Activated CD4-positive, alpha-beta T cell treated with anti-CD3 and anti-CD28 coated beads, Interleukin-2, amount 50 U/mL, for 48 hours (primary cell): ENCODE measurements at regions not wholly inside any gene's neighbourhood (a gene's known extent, or its start where the extent isn't known, plus 50 kb on each side); places are given as distances from the start of the nearest gene placed in this dataset.
"Not testable (repeated sequence)": the region's sequence is repeated elsewhere in the genome, so short reads cannot be mapped to it uniquely, and the experiment has no call there.

Source experiments
- DNase-seq, 2 experiments: peaks; one replicate each; pipeline ENCODE4 v3.0.0-alpha.2; 2020

DNA sequence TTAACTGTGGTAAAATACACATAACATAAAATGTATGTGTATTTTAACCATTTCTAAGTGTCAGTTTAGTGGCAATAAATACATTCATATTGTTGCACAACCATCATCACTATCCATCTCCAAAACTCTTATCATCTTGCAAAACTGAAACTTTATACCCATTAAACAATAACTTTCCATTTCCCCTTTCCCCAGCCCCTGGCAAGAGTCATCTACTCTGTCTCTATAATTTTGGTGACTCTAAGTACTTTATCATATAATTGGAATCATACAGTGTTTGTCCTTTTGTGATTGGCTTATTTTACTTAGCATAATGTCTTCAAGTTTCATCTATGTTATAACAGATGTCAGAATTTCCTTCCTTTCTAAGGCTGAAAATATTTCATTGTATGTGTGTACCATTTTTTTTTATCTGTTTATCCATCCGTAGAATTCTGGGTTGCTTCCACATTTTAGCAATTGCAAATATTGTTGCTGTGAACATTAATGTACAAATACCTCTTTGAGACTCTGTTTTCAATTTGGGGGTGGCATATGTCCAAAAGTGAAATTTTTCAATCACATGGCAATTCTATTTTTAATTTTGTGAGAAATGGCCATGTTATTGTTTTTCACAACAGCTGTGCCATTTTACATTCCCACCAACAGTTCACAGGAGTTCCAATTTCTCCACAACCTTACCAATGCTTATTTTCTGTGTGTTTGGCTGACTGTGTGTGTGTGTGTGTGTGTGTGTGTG lies 153.9 kb upstream of the GORAB start:
- no peak for DNase-seq

DNA sequence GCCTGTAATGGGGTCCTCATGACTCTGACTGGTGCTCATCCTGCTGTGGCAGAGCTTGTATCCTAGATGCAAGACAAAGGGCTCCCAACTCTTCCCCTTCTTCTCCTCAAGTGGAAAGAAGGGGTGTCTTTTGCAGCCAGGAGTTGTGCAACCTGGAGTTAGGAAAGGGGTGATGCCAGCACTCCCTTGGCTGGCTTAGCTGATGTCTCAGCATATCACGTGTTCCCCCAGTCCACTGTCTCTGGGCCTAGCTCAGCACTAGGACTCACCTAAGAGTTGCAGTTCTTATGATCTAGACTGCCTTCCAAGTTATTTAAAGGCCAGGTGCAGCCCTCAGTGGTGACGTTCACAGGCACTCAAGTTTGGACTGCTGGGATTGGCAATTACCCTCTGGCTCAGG lies 146.2 kb upstream of the GORAB start:
- no peak for DNase-seq

GRCh38 chr1:170388489-170388888 lies 143.5 kb upstream of the GORAB start:
- no peak for DNase-seq

DNA sequence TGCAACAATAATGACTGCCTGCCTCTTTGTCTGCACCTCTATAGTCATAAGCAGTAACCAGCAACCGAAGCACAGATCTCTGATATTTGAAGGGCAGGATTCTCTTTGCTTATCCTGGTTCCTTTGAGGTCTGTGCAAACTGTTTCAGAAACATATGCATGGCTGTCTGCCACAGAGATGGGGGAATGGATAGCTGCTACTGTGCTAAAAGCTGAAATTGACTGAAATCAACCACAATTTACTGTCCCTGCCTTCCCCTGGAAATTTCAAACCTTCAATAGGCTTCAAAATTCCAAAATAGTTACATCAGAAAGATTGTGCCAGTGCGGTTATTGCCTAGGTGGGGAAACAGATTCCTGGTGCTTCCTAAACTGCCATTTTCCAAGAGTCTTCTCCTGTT lies 136.8 kb upstream of the GORAB start:
- no peak for DNase-seq

- no peak for DNase-seq
Observed at GRCh38 chr1:170397061-170397460, 134.9 kb upstream of the GORAB start.

- DNase-seq, result no peak
Observed at GRCh38 chr1:170402476-170403311, 129.3 kb upstream of the GORAB start.

DNA sequence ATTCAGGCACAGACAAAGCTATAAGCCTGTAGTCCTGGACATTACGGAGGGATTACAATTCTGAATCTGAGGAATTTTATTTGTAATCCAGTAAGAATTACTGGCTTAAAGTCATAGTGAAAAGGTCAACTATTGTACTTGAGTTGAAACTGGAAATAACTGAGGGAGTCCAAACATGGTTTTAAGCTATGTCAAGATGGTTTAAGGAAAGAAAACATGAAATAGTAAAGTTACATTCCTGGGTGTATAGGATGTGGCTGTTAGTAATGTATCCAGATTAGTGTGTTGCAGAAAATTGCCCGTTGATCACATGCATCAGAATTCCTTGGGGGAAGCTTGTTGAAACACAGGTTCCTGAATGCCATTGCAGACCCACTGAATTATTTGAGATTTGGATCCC lies 124.8 kb upstream of the GORAB start:
- DNase-seq, result no peak

GRCh38 chr1:170407581-170407980 lies 124.4 kb upstream of the GORAB start:
- no peak for DNase-seq

DNA sequence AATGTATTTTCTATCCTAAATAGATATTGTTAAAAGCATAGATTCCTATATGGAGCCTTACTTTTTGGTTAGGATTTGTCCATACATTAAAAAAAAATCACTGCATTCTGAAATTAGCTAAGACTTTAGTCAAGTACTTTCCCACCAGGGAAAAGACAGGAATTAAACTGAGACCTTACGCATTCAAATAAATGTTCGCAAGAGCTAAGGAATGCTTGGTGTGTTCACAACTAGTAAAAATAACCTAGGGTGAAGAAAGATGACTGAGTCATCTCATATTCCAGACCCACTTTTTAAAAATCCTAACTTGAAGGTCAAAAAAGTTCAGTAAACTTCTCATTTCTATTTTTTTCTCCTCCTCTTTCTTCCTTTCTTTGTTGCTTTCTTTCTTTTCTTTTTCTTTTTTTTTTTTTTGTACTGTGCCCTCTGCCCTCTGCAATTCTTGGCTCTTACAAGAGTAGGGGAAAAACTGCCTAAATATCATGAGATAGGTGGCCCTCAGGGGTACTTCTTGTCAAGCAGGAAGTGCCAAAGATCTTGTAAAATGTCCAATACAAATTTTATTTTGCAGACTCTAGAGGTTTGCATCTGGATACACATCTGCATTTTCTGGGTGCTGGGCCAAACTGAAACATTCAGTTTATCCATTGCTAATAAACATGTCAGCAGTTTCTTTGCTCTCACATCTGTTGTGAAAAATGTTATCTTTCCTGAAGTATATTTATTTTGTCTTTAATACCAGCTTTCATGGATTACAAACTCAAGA lies 121.4 kb upstream of the GORAB start:
- no peak for DNase-seq

DNA sequence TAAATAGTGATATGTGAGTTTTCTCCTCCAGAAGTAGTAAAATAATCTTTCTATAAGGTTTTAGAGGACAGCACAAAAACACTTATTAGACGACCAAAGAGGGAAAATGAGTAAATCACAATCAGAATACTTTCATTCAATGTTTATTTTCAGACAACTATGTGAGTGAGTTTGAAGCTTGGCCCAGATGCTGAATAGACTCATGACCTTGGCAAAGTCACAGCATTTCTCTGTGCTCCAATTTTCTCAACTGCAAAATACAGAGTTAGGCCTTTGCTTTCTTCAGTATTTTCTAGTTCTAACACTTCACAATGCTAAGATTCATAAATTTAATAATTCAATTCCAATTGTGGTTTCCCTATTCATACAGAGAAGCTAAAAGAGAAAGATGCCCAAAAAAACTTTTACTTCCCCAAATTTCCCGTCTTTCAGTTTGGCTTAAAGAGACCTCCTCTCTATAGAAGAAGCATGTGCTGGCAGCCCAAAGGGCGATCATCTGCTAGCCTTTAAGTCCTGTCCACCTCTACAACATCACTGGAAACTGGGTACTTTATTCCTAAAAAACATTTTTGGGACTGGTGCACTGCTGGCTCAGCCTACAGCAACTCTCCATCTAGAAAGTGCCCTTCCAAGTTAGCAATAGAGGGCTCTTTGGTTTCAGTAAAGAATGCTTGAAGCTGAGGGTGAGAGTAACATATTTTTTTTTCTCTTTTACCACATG lies 116.8 kb upstream of the GORAB start:
- no peak for DNase-seq

- no peak for DNase-seq
Observed at GRCh38 chr1:170415710-170416372, 116.1 kb upstream of the GORAB start.

DNA sequence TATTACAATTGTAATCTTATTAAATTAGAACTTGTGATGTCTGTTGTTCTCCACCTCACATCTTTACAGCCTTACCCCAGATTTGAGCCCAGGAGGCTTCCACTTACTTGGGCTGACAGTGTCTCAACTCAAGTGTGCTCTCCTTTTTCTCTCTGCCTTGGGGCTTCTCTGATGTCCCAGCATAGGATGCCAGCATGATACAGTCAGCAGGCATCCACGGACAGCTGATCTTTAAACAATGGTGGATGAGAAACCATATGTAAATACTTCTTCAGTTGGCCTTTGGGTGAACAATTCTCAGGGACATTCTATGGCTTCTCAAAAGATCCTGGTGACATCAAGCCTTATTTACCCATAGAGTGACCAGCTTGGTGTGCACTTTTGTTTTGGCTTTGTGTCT lies 107.6 kb upstream of the GORAB start:
- no peak for DNase-seq

DNA sequence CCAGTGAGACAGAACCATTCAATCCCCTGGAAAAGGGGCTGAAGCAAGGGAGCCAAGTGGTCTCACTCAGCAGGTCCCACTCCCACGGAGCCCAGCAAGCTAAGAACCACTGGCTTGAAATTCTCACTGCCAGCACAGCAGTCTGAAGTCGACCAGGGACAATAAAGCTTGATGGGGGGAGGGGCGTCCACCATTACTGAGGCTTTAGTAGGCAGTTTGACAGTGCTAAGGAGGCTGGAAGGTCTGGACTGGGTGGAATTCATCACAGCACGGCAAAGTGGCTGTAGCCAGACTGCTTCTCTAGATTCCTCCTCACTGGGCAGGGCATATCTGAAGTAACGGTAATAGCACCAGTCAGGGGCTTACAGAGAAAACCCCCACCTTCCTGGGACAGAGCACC lies 105.4 kb upstream of the GORAB start:
- DNase-seq, result no peak

DNA sequence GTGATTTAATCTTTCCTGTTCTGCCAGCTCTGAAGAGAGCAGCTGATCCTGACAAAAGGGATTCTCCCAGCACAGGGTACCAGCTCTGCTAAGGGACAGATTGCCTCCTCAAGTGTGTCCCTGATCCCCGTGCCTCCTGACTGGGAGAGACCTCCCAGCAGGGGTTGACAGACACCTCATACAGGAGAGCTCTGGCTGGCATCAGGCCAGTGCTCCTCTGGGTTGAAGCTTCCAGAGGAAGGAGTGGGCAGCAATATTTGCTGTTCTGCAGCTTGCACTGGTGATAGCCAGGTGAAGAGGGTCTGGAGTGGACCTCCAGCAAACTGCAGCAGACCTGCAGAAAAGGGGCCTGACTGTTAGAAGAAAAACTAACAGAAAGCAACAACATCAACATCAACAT lies 105.0 kb upstream of the GORAB start:
- not testable (repeated sequence) for DNase-seq

GRCh38 chr1:170436928-170437327 lies 95.0 kb upstream of the GORAB start:
- no peak for DNase-seq

DNA sequence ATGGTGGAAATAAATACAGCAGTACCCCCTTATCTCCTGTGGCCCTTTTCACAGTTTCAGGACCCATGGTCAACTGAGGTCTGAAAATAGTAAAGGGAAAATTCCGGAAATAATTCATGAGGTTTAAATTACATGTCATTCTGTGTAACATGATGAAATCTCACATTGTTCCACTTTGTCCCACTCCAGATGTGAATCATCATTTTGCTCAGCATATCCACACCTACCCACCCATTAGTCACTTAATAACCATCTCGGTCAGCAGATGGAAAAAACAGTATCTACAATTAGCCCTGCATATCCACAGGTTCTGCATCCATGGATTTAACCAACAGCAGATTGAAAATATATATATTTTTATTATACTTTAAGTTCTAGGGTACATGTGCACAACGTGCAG lies 86.9 kb upstream of the GORAB start:
- no peak for DNase-seq

- DNase-seq, result no peak
Observed at GRCh38 chr1:170448661-170449158, 83.3 kb upstream of the GORAB start.

DNA sequence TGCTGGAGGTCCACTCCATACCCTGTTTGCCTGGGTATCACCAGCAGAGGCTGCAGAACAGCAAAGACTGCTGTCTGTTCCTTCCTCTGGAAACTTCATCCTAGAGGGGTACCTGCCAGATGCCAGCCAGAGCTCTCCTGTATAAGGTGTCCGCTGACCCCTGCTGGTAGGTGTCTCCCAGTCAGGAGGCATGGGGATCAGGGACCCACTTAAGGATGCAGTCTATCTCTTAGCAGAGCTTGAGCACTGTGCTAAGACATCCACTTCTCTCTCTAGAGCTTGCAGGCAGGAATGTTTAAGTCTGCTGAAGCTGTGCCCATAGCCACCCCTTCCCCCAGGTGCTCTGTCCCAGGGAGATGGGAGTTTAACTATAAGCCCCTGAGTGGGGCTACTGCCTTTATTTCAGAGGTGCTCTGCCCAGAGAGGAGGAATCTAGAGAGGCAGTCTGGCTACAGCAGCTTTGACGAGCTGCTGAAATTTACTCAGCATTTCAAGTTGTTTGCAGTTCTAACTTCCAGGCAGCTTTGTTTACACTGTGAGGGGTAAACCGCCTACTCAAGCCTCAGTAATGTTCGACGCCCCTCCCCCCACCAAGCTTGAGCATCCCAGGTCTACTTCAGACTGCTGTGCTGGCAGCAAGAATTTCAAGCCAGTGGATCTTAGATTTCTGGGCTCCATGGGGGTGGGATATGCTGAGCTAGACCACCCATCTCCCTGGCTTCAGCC lies 74.5 kb upstream of the GORAB start:
- DNase-seq, result peak; percentile 13 to 19

DNA sequence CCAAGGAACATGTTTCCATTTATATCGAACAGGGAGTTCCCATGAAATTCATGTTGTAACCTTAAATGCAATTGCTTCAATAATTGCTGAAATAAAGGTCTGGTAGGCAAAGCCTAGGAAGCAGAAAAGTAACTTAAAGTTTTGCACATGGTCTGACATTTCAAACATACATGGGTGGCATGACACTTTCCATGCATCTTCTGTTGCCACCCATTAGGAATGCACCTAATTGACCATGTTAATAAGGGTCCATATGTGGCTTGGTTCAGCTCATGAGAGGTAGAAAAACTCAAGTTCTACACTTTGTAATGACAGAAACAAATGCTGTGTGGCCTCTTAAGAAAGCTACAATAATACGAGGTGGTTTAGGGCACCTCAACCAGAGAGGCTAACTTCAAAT lies 72.0 kb upstream of the GORAB start:
- DNase-seq, result no peak

DNA sequence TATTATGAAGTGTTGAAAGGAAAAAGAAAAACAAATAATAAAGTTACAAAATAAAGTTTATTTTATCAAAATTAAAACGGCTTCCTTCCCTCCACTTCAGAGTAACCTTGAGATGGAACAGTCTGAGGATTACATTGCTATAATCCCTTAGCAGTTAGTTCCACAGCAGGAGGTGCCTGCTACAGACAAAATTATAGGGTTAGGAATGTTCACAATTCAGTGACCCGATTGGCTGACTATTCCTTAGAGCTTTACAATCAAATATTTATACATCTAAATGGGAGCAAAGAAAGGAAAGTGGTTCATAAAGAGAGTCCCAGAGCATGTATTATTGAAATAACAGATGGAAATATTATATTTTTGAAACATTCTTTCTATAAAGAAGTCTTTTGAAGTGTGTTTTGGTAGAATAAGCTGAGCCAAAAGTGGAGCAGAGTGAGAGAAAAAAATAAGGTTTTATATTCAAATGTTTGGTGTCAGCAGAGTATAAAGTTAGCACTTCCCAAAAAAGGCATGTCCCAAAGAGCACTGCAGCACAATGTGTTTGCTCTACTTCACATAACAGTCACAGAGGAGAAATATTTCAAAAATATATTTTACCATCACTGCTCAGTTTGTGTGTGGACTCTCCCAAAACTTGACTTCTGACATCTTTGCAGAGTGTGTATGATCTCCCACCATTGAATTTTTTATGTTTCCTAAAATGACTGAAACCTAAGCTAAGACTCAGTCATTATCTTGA lies 71.4 kb upstream of the GORAB start:
- no peak for DNase-seq

DNA sequence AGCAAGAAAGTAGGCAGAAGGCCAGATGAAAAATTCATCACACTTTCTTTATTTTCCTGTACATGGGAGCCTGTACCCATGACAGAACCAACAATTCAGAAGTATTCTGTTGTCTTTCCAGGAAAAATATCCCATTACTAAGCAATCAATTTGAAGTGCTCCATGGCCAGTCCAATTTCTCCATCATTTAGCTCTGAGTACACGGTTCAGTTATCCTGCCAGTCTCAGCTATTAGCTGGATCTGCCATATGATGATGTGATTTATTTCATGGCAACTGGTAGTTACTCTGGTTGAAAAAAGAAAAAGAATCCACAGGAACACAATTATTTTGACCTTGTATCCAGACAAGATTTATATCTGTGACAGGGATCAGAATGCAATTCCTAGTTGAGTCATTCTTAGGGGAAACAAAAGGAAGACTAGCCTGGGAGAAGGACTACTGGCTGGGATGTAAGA lies 70.6 kb upstream of the GORAB start:
- DNase-seq, result no peak
